Hematopoietic multipotent progenitor cell treated with erythropoietin and hydrocortisone succinate and interleukin-3 and kit ligand, for 8 days (in vitro differentiated cells): ENCODE measurements at regions not wholly inside any gene's neighbourhood (a gene's known extent, or its start where the extent isn't known, plus 50 kb on each side); places are given as distances from the start of the nearest gene placed in this dataset.
"Not testable (repeated sequence)": the region's sequence is repeated elsewhere in the genome, so short reads cannot be mapped to it uniquely, and the experiment has no call there.

ENCODE experiments used
- DNase-seq: peaks from one replicate; pipeline ENCODE4 v3.0.0-alpha.2; 2015

GRCh38 chrY:7390056-7390455 is 478.5 kb upstream of the AMELY start:
- no peak for DNase-seq

- no peak for DNase-seq
Observed at GRCh38 chrY:7382988-7383387, 471.4 kb upstream of the AMELY start.

GRCh38 chrY:7377091-7377490 is 465.5 kb upstream of the AMELY start:
- no peak for DNase-seq

GRCh38 chrY:7374485-7374884 is 462.9 kb upstream of the AMELY start:
- DNase-seq = not testable (repeated sequence)

GRCh38 chrY:7371953-7372352 is 460.4 kb upstream of the AMELY start:
- not testable (repeated sequence) for DNase-seq

DNA sequence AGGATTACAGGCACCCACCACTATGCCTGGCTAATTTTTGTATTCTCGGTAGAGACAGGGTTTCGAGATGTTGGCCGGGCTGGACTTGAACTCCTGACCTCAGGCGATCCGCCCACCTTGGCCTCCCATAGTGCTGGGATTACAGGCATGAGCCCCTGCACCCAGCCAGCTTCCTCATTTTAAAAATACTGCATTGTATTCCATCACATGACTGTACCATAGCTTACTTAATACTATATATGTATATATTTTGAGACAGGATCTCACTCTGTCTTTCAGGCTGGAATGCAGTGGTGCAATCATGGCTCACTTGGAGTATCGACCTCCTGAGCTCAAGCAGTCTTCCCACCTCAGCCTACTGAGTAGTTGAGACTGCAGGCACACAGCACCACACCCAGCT is 459.5 kb upstream of the AMELY start:
- not testable (repeated sequence) for DNase-seq

- DNase-seq = no peak
Observed at GRCh38 chrY:7359520-7359919, 448.0 kb upstream of the AMELY start.

DNA sequence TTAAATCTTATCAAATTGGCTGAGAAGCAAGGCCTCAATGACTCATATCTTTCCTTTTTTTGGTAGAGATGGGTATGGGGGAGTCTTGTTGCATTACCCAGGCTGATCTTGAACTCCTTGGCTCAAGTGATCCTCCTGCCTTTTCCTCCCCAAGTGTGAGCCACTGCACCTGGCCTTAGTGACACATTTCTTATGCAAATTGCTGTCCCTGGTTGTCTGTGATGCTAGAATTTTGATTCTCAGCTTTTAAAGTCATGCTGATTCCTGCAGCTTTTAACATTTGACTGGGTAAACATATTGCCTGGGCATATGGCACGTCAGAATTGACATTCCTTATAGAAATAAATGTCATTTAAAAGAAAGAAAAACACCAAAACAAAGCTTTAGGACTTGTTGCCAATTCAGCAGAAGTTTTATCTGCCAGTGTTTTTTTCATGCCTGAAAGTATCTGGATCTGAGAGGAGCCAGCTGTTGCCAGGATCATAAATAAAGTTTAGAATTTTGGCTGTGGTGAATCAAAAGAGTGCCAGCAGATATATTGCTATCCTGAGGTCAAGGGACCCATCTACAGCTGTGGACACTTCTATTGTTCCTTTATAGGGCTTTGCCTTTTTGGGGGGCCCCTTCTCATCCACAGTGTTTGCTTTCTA is 446.7 kb upstream of the AMELY start:
- DNase-seq = no peak

- not testable (repeated sequence) for DNase-seq
Observed at GRCh38 chrY:7355891-7356290, 444.3 kb upstream of the AMELY start.

DNA sequence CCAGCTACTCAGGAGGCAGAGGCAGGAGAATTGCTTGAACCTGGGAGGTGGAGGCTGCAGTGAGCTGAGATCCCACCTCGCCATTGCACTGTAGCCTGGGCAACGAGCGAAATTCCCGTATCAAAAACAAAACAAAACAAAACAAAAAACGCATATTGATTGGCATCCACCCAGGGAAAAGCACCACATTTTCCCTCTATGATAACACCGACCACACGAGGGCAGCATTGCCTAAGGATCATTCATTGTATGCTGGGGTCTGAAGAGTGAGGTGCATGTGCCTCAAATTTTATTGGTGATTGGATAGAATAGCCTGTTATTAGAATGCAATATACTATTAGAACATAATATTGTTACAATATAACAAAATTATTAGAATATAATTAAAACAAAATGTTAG is 433.1 kb upstream of the AMELY start:
- DNase-seq = peak; percentile 71

- no peak for DNase-seq
Observed at GRCh38 chrY:7343261-7343660, 431.7 kb upstream of the AMELY start.

DNA sequence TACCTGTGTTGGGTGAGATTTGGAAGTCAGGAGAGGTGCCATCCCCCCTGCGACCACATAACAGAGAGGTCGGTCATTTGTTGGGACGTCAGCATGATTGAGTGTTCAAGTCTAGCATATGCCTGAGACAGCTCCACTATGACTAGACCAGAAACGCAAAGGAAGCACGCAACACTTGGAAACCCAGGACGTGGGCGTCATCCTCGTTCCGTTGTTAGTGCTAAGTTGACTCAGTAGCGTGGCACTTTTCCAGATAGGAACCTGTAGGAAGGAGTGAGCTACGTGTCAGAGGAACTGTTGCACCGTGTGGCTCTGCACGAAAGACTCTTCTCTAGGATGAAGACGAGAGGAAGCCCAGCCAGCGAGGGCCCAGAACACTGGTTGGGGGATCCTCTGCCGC is 431.2 kb upstream of the AMELY start:
- not testable (repeated sequence) for DNase-seq

DNA sequence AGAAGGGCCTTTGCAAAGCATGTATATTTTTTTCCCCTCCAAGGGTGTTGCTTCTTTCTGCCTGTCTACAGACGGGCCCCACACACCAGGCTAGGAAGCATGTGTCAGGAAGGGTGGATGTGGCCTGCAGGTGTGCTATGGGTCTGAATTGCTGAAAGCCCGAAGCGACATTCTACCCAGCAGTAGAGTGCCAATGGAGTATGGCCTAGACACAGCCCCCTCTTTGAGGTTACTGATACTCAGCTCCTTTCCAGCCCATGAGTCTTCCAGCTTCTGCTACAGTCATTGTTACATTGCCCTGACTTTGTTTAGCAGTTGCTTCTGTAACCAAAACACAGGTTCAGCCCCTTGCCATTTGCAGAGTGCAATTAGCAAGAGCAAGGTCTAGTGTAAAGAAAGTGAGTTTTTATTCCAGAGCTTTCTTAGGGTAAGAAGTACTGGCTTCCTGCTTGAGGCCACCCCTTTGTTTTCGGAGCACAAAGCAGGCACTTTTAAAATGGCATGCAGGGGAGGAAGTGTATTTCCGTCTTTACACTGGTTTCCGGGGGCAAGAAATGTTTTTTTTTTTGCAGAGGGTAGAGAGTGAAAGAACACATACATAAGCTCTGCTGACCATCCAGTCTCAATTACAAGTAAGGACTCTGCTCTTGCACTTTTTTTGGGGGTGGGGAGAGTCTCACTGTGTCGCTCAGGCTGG is 428.0 kb upstream of the AMELY start:
- DNase-seq = no peak

GRCh38 chrY:7336023-7336873 is 424.7 kb upstream of the AMELY start:
- no peak for DNase-seq

DNA sequence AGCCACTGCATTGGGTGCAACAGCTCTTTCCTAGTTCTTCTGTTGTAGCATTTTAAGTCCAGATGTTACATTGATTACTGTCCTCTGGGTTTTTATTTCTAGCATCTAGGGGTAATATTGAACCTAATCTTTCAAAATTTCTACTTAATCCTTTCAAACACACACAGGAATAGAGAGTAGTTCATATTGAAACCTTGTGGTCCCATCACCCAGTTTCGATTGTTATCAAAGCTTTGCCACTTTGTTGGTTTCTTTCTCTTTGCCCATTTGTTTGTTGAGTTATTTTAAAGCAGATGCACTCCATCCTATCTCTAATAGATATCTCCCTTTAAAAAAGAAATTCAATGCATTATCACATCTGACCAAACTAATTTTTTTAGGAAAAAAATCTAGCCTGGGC is 422.9 kb upstream of the AMELY start:
- DNase-seq = no peak

DNA sequence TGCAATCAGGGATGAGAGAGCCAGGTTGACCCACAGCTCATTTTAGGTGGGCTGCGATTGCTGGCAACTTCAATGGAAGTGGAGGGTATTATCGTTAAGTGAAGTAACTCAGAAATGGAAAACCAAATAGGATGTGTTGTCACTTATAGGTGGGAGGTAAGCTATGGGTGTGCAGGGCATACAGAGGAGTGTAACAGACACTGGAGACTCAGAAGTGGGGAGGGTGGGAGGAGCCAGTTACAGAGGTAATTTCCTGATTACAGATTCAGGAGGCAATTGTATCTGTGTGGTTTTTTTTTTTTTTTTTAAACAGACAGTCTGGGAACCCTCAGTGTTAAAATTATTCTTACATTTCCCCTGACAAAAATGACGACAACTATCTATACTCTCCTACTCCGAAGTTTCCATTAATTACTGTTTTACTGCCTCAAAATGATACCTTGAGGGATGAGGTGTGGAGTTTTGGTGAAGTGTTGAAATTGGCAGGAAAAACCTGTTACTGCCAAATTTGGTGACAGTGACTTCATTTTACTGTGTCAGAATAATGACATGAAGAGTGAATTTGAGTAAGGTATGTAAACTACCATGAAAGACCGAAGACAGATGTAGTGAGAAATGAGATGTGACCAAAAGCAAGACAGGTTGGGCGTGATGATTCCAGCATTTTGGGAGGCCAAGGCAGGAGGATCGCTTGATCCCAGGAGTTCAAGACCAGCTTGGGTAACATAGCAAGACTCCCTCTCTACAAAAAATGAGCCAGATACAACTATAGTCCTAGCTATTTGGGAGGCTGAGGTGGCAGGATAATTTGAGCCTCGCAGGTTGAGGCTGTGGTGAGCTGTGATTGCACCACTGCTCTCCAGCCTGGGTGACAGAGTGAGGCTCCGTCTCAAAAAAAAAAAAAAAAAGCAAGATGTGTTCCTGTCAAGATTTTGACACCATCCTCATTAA is 415.0 kb upstream of the AMELY start:
- no peak for DNase-seq

- no peak for DNase-seq
Observed at GRCh38 chrY:7325531-7325930, 414.0 kb upstream of the AMELY start.

DNA sequence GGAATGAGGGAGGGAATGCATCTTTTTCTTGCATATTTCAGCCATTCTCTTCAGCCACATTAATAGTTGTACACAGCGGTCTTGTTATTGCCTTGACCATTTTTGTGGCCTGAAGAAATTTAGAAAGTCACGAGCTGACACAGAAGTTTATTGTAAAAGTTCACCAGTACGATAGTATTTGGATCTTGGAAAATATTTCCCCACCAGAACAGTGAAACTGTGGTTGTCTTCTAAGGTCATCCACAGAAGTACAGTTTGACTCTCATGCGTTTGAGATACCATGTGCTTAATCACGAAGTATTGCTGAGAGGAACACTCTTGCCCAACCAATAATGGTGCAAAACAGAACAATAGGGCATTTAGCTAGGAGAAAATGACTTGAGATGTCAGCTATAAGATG is 409.2 kb upstream of the AMELY start:
- DNase-seq = no peak

DNA sequence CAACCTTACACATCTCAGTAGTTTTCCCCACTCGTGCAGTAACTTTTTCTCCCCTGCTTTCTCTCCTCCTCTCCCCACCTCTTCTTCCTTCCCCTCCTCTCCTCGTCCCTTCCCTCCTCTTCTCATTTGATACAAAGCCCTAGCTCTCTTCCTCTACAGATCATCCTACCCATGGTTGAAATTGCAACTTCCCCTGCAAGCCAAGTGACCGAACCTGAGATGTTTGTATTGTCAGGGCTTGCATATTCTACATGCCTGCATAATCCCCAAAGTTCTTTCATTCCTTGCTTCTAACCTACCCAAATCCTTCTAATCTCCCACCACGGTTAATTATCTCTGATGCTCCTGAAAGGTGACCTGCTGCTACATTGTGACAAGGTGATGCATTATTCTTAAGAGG is 408.6 kb upstream of the AMELY start:
- not testable (repeated sequence) for DNase-seq

GRCh38 chrY:7318122-7318521 is 406.6 kb upstream of the AMELY start:
- no peak for DNase-seq

DNA sequence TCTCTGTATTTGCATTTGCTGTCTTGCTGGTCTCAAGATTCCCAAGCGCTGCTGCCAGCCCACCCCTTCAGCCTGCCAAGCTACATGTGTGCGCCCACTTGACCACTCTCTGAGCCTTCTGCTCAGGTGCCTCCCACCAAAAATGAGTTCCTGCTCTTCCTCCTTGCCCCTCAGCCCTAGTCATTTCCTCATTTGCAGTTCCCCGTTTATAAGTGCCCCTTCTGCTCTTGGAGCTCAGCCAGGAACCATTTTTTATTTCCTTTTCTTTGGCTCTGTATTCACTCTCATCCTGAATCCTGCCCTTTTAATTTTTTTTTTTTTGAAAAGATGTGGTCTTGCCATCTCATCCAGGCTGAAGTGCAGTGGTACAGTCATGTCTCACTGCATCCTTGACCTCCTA is 406.0 kb upstream of the AMELY start:
- no peak for DNase-seq

GRCh38 chrY:7310482-7311269 is 399.1 kb upstream of the AMELY start:
- DNase-seq = peak; percentile 32
